NT2/D1 (cell line): ENCODE measurements at regions not wholly inside any gene's neighbourhood (a gene's known extent, or its start where the extent isn't known, plus 50 kb on each side); places are given as distances from the start of the nearest gene placed in this dataset.

Source experiments
- DNase-seq: peaks from one replicate; pipeline ENCODE4 v3.0.0-alpha.2; 2011; ENCODE audit warnings: low read depth, low spot score
- H3K27me3 ChIP-seq: 2 replicates; pipeline ENCODE4 v1.6.0; 2011; ENCODE audit warnings: mild to moderate bottlenecking; ENCODE audit not compliant: insufficient read length, insufficient read depth
- H3K36me3 ChIP-seq: 2 replicates; pipeline ENCODE4 v1.6.1; 2011; ENCODE audit warnings: mild to moderate bottlenecking, low read length, mixed read lengths; ENCODE audit not compliant: insufficient read depth, insufficient read length
- H3K4me1 ChIP-seq: 2 replicates; pipeline ENCODE4 v1.5.1; 2011; ENCODE audit not compliant: insufficient read depth, insufficient read length
- H3K4me3 ChIP-seq: 2 replicates; pipeline ENCODE4 v1.5.1; 2011; ENCODE audit warnings: low read depth; ENCODE audit not compliant: insufficient read length
- H3K9ac ChIP-seq: 2 replicates; pipeline ENCODE4 v1.6.0; 2011; ENCODE audit warnings: low read depth; ENCODE audit not compliant: insufficient read length
- H3K9me3 ChIP-seq: 2 replicates; pipeline ENCODE4 v1.5.1; 2011; ENCODE audit warnings: mild to moderate bottlenecking, low read length; ENCODE audit not compliant: insufficient read depth
- SUZ12 ChIP-seq: IDR thresholded peaks from 2 replicates; pipeline ENCODE4 v1.6.1; 2011; ENCODE audit not compliant: insufficient read length, insufficient read depth; ENCODE audit errors: extremely low read depth
- YY1 ChIP-seq: IDR thresholded peaks from 2 replicates; pipeline ENCODE4 v1.6.1; 2011; ENCODE audit not compliant: insufficient read length, insufficient read depth
- ZNF274 ChIP-seq: IDR thresholded peaks from 2 replicates; pipeline ENCODE4 v1.6.1; 2011; ENCODE audit warnings: mild to moderate bottlenecking, low read depth, low read length

DNA sequence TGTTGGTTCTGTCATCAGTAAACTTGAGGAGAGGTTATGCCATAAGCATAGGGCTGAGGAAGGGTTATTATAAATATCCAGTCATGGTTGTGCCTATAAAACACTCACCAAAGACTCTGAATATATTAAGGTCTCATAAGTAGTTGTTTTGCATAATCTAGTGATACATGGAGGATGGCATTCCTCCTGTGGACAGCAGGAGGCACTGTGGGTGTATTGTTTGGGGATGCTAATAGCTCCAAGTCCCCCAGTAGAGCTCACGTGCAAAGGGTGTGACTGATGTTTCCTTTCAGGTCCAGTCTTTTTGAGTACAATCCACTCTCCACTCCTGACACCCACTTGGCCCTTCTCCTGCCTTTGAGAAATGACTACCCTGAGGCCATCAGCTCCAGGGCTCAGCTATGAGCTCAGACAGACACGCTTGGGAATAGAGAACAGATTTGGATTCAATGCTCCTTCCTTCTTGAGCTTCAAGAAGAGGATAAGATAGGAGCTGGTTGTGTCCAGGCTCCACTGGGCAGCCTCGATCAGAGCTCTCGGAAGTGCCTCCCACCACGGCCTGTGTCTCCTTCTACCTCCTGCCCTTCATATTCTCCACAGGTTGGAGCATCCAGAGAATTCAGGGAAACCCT is 85.2 kb upstream of the IGLL5 start:
- TF ChIP-seq SUZ12 (no peak), ZNF274 (no peak), YY1 (no peak)
- Histone ChIP-seq H3K9me3 (no peaks in the 10 kb centered on the region), H3K36me3 (no peaks in the 10 kb centered on the region), H3K9ac (no peak overlapping the region), H3K4me3 (no peak overlapping the region), H3K27me3 (peaks cover 99% of the 10 kb centered on the region), H3K4me1 (no peaks in the 10 kb centered on the region)
- no peak for DNase-seq

DNA sequence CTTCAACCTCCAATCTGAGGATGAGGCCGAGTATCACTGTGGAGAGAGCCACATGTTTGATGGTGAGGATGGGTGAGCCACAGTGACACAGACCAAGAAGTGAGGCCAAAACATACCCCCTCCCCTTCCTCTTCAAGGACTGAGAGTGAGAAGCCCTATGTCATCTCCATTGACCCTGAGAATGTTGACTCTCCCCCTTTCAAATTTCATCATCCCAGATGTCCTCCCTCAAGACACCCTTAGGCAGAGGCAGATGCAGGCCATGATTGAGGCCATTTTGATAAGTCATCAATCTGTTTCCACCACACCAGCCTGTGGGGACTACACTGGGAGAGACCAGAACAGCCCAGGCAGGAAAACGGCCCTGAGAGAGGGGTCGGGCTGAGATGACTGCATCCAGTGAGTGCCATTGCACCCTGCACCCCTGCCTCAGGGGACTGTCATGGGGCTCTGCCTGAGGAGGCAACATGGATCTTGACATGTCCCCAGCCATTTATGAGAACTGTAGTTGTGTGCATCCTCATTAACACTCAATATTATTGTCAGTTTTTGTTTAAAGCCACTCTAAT is 84.2 kb upstream of the IGLL5 start:
- no peak for DNase-seq
- H3K27me3 ChIP-seq: peaks cover 98% of the 10 kb centered on the region
- no peaks in the 10 kb centered on the region for H3K36me3 ChIP-seq
- H3K9me3 ChIP-seq: no peaks in the 10 kb centered on the region
- no peaks in the 10 kb centered on the region for H3K4me1 ChIP-seq
- H3K4me3 ChIP-seq: no peak overlapping the region
- no peak overlapping the region for H3K9ac ChIP-seq
- TF ChIP-seq ZNF274 (no peak), SUZ12 (no peak), YY1 (no peak)

DNA sequence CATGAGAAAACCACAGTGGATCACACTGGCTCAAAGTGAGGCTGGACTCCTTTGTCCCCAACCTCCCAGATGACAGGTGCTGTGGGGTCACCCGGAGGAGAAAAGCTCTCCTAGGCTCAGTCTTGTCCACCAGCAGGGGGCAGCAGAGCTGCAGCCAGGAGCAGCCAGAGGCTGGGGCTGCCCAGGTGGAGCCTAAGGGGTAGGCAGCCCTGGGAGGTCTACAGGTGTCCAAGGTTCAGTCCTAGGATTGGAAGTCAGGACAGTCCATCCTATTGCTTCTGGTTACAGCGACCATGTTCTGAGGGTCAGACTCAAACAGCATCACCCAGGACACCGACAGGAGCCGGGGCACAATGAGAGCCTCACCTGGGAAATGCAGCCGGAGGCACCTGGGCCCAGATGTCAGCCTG is 77.6 kb upstream of the IGLL5 start:
- Histone ChIP-seq H3K36me3 (no peaks in the 10 kb centered on the region), H3K4me3 (no peak overlapping the region), H3K4me1 (no peaks in the 10 kb centered on the region), H3K9me3 (no peaks in the 10 kb centered on the region), H3K9ac (no peak overlapping the region), H3K27me3 (peaks cover 97% of the 10 kb centered on the region)
- DNase-seq: peak; percentile 27
- TF ChIP-seq ZNF274 (no peak), YY1 (no peak), SUZ12 (no peak)

DNA sequence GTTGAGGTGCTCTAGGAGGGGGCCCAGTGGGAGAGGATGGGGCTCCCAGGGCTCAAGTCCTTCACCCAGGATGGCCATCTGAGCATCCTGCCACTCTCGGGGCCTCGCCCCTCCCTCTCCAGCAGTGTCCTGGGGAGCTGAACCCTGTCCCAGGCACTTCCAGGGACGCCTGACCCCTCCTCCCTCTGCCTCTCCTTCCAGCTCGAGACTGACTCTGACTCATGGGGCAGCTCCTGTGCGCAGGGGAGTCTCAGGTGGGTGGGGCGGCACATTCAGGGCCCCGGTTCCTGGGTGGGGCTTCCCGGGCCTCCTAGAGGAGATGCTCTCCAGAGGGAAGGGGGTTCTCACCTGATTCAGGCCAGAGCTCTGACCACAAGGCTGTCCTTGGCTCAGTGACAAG is 77.1 kb upstream of the IGLL5 start:
- no peaks in the 10 kb centered on the region for H3K36me3 ChIP-seq
- TF ChIP-seq ZNF274: no peak
- no peak for TF ChIP-seq YY1
- TF ChIP-seq SUZ12: no peak
- no peak for DNase-seq
- H3K4me3 ChIP-seq: no peak overlapping the region
- no peak overlapping the region for H3K9ac ChIP-seq
- H3K4me1 ChIP-seq: no peaks in the 10 kb centered on the region
- no peaks in the 10 kb centered on the region for H3K9me3 ChIP-seq
- H3K27me3 ChIP-seq: peaks cover 97% of the 10 kb centered on the region

DNA sequence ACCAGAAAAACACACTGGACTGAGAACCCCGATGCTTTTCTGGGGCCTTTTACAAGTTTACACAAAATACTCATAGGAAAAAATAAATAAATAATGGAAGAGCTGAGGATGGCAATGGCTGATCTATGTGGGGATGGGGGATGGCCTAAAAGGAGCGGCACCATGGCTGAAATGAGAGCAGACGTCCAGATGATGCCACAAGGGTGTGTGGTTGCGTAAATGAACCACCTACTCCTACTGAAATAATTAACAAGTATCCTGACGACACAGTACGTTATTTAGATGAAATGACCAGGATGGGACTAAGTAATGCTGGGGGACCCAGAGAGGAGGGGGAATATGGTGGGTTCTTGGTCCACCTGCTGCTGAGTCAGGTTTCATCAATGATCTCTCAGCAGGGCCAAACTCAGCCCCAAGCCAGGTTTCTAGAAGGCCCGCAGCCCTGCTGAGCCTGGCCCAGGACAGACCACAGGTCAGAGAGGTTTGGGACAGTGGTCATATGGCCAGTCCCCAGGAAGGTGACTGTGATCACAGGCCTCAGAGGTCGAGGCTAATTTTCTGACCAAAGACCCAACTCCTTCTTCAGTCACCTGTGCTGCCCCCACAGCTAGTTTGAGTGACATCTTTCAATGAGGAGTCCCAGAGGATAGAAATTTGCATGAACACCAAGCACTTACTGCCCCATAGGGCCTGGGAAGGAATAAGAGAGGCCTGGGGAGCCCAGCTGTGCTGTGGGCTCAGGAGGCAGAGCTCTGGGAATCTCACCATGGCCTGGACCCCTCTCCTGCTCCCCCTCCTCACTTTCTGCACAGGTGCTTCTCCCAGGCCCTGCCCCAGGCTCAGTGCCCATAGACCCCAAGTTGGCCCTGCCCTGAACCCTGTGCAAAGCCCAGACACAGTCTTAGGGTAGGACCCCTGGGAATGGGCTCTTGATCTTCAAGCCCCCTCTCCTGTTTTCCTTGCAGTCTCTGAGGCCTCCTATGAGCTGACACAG is 76.3 kb upstream of the IGLL5 start:
- Histone ChIP-seq H3K27me3 (peaks cover 97% of the 10 kb centered on the region), H3K4me3 (no peak overlapping the region), H3K9ac (no peak overlapping the region), H3K9me3 (no peaks in the 10 kb centered on the region), H3K4me1 (no peaks in the 10 kb centered on the region), H3K36me3 (no peaks in the 10 kb centered on the region)
- TF ChIP-seq ZNF274: no peak
- no peak for DNase-seq

DNA sequence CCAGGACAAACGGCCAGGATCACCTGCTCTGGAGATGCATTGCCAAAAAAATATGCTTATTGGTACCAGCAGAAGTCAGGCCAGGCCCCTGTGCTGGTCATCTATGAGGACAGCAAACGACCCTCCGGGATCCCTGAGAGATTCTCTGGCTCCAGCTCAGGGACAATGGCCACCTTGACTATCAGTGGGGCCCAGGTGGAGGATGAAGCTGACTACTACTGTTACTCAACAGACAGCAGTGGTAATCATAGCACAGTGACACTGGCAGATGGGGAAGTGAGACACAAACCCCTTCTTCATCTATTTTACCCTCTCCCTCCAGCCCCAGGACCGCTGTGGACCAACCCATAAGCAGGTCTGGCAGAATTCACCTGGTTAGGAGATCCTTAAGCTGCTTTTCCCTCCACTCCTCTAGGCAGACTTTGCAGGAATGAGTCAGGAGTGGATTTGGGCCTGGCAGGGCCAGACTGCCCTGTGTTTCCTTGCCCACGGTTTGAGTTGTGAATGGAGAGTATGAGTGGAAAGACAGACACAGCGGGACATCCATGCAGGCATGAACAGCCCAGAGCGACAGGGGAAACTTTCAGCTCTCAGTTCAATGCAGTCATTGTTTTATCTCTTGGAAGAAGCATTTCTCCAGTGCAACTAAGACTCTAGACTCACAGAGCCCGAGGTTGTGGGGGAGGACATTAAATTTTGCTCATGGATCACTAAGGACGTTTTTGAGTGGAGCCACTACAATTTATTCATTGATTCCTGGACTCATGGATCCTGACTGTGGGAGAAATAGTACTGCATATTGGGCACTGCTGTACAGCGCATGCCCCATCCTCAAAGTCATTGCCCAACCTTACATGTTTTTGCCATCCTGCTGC is 75.3 kb upstream of the IGLL5 start:
- H3K36me3 ChIP-seq: no peaks in the 10 kb centered on the region
- peaks cover 97% of the 10 kb centered on the region for H3K27me3 ChIP-seq
- H3K4me1 ChIP-seq: no peaks in the 10 kb centered on the region
- H3K9me3 ChIP-seq: no peaks in the 10 kb centered on the region
- DNase-seq: no peak
- H3K4me3 ChIP-seq: no peak overlapping the region
- no peak overlapping the region for H3K9ac ChIP-seq
- no peak for TF ChIP-seq ZNF274
